ENCODE measurements at regions not wholly inside any gene's neighbourhood (a gene's known extent, or its start where the extent isn't known, plus 50 kb on each side); places are given as distances from the start of the nearest gene placed in this dataset.

- DNase-seq (ENCODE audit: low read depth in 1 of 2, low spot score in 1 of 2) = no peak
These were observed 204.2 kb upstream of the FOXF1 start for GRCh38 chr16:86306011-86306644.

DNA sequence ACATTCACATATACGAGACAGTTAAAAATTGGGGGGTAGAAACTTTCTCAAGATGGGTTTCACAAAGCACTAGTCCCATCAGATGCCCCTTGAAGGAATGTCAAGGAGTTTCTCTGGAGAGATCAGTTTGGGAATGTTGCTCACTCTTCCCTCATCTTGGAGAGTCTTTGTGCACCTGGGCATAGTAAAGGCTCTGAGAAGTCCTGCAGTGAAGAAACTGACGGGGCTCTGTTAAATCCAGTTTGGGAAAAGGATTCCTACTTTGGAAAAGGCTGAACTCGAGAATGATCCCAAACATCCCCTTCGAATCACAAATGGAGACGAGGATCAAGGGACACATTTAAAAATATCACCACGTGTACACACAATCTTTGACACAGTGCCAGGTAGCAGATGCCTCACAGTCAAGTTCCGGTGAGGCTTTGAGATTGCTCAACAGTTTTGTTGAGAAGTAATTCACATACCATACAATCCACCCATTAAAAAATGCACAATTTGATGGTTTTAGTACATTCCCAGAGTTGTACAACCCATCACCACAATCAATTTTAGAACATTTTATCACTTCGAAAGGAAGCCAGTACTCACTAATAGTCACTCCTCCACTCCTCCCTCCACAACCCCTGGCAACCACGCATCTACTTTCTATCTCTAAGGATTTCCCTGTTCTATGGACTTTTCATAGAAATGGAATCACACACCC is 203.4 kb upstream of the FOXF1 start:
- no peak for DNase-seq (ENCODE audit: low read depth in 1 of 2, low spot score in 1 of 2)

- no peak for DNase-seq (ENCODE audit: low read depth in 1 of 2, low spot score in 1 of 2)
These were observed 202.8 kb upstream of the FOXF1 start for GRCh38 chr16:86307514-86307903.

- no peak for DNase-seq (ENCODE audit: low read depth in 1 of 2, low spot score in 1 of 2)
These were observed 201.8 kb upstream of the FOXF1 start for GRCh38 chr16:86308514-86308913.

DNA sequence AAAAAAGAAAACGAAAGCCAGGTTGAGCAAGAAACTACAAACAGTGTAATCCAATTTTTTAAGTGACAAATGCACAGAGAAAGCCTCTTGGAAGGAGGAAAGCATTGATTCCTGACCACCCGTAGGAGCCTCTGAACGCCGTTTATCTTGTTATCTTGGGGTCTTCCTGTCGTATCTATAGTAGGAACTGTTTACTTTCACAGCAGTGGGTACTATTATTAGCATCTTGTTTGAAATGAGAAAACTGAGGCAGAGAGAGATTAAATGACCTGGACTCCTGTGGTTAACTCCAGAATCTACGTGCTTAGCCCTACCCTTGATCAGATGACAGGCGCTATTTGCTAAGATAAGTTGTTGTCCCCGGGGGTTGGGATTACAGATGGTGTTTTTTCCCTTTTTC is 196.7 kb upstream of the FOXF1 start:
- no peak for DNase-seq (ENCODE audit: low read depth in 1 of 2, low spot score in 1 of 2)

DNA sequence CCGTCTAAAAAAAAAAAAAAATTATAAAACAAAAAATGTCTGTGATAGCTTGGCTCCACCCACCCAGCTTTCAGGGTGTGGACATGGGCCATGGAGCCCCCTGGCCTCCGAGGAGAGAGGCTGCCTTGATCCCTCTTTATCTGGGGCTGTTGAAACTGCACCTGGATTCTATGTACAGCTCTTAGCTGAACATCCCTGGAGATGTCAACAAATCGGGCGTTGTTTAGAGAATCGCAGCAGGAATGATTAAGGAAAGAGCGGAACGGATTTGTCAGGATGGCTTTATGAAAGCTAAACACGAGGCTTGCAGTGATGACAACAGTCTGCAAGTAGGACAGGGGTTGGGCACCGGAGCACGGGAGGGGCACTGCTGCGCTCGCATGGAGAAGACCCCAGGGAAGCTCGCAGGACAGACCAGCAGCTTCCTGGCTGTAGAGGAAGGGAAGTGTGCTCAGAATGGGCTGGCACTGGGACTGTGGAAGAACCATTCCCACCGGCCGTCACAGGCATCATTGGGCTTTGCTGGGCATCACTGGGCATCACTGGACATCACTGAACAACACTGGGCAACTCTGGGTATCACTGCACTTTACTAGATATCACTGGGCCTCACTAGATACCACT is 195.8 kb upstream of the FOXF1 start:
- no peak for DNase-seq (ENCODE audit: low read depth in 1 of 2, low spot score in 1 of 2)

- no peak for DNase-seq (ENCODE audit: low read depth in 1 of 2, low spot score in 1 of 2)
These were observed 193.1 kb upstream of the FOXF1 start for GRCh38 chr16:86316967-86317812.

- DNase-seq (ENCODE audit: low read depth in 1 of 2, low spot score in 1 of 2) = no peak
These were observed 192.3 kb upstream of the FOXF1 start for GRCh38 chr16:86317813-86318650.

DNA sequence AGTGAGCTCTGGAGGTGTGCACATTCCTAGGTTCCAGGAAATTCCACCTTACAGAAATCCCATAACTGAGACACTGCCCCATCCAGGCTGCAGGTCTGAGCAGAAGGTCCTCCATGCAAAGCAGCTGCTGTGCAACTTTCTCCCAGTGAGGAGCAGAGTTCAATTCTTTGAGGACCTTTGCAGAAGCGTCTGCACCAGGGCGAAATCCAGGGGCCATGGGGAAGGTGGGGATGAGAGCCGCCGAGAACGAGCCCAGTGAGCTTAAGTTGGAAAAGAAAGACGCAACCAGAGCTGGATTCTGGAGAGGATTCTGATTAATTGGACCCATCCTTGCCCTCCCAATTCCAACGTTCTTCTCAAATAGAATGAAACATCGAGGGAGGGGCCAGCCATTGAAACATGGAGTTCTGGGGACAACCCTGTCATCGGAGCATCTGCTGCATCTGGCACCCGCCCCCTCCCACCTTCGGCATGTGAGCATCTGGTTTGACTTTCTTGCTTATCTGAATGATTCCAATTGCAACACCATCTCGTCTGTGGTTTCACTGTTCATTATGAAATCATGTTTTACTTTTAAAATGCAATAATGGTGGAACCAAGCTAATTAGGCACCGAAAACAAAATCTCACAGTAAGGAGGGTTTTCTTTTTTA is 190.6 kb upstream of the FOXF1 start:
- no peak for DNase-seq (ENCODE audit: low read depth in 1 of 2, low spot score in 1 of 2)

GRCh38 chr16:86320237-86320595 is 190.1 kb upstream of the FOXF1 start:
- no peak for DNase-seq (ENCODE audit: low read depth in 1 of 2, low spot score in 1 of 2)

DNA sequence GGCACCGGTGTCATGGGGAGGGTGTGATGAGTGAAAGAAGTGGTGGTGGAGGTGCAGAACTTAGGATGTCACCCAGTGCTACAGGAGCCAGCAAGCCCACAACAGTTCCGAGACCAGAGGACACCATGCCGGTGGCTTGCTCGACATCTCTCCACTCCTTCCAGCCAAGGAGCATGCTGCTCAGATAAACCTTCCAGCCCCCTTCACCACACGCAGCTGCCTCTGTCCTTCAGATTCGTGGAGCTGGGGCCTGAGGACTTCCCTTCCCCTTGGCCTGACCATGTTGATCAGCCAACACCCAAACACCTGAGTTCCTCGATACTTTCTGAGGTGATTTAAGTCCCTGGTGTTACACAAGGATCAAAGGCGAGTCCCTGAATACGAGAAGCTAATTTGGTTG is 188.8 kb upstream of the FOXF1 start:
- no peak for DNase-seq (ENCODE audit: low read depth in 1 of 2, low spot score in 1 of 2)

DNA sequence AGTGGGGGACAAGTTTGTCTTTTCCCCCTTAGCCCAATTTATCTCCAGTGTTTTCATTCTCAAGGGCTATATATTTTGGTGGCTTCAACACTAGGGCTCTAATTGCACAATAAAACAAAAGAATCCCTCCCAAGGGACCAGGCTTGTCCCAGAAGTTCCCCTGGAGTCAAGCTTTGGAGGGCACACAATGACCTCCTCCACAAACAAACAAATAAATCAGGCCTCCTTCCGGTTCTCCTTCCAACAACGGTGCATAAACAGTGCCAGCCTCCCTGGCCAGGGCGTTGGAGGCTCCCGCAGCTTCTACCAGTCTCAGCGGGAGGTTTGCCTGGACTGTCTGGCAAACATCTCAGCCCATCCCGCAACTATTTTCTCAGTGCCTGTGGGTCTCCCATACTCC is 188.0 kb upstream of the FOXF1 start:
- no peak for DNase-seq (ENCODE audit: low read depth in 1 of 2, low spot score in 1 of 2)

DNA sequence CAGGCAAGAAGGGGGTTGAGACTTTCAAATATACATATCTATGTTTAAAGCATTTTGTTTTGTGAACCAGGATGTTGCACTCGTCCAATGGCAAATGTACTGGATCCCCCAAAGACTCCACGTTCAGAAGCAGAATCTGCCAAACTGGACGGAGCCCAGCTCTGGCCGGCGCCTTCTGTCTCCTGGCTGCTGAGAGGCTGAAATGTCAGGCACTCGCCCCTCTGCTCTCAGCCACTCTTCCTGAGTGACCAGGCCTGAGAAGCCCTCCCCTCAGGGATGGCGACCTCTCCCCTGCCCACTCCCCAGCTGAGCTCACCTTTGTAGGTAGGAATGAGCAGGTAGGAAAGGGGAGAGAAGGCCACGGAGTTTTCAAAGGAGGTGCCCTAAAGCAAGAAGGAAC is 187.5 kb upstream of the FOXF1 start:
- no peak for DNase-seq (ENCODE audit: low read depth in 1 of 2, low spot score in 1 of 2)

DNA sequence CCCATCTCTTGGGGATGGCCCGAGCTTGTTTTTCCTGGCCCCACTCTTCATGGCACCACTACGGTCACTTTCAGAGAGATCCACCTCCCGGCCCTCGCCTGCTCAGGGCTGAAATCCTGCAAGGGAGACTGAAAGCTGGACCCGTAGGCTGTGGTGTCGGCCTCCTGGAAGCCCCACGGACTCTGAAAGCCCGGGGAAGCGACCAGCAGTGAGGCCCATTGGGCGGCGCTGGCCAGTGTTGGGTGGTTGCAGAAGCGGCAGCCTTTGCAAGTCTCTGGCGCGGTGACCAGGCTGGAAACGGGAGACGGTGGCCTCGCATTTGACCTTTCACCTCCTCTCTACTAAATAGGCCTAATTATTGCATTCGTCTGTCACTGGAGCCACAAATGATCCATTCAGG is 186.0 kb upstream of the FOXF1 start:
- no peak for DNase-seq (ENCODE audit: low read depth in 1 of 2, low spot score in 1 of 2)

- no peak for DNase-seq (ENCODE audit: low read depth in 1 of 2, low spot score in 1 of 2)
These were observed 185.0 kb upstream of the FOXF1 start for GRCh38 chr16:86325360-86325759.

DNA sequence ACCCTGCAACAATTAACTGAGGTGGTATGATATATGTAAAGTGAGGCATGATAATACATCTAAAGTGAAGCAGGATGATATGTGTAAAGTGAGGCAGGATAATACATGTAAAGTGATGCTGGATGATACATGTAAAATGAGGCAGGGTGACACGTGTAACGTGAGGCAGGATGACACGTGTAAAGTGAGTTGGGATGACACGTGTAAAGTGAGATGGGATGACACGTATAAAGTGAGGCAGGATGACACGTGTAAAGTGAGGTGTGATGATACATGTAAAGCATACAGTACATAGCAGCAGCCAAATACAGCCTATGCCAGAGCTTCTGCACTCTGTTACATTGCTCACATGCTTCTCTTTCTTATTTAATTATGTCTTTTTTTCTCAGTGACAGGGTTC is 184.4 kb upstream of the FOXF1 start:
- DNase-seq (ENCODE audit: low read depth in 1 of 2, low spot score in 1 of 2) = no peak

- no peak for DNase-seq (ENCODE audit: low read depth in 1 of 2, low spot score in 1 of 2)
These were observed 183.0 kb upstream of the FOXF1 start for GRCh38 chr16:86327321-86327720.

GRCh38 chr16:86330906-86331305 is 179.4 kb upstream of the FOXF1 start:
- no peak for DNase-seq (ENCODE audit: low read depth in 1 of 2, low spot score in 1 of 2)

GRCh38 chr16:86334079-86334635 is 176.2 kb upstream of the FOXF1 start:
- no peak for DNase-seq (ENCODE audit: low read depth in 1 of 2, low spot score in 1 of 2)
